ENCODE measurements at regions not wholly inside any gene's neighbourhood (a gene's known extent, or its start where the extent isn't known, plus 50 kb on each side); places are given as distances from the start of the nearest gene placed in this dataset.

- TF ChIP-seq REST (IDR thresholded peaks at IDR 0.05; ENCODE audit: low read depth, low read length) (no peak), MEF2B (IDR thresholded peaks at IDR 0.05; ENCODE audit: partially characterized antibody, poor library complexity, severe bottlenecking) (no peak), ASH2L (IDR thresholded peaks at IDR 0.05; ENCODE audit: borderline replicate concordance, low read depth) (no peak), SIN3A (IDR thresholded peaks at IDR 0.05; ENCODE audit: low read depth, low read length) (no peak), MEF2A (IDR thresholded peaks at IDR 0.05; ENCODE audit: insufficient read depth, low read depth, low read length) (no peak), JUND (IDR thresholded peaks at IDR 0.05; ENCODE audit: low read depth, low read length) (no peak), PKNOX1 (IDR thresholded peaks at IDR 0.05) (no peak), DPF2 (IDR thresholded peaks at IDR 0.05) (no peak), IKZF1 (conservative IDR thresholded peaks at IDR 0.05) (no peak), ZBTB4 (CRISPR knock-in tag; IDR thresholded peaks at IDR 0.05) (no peak), ZZZ3 (IDR thresholded peaks at IDR 0.05; ENCODE audit: control insufficient read depth, insufficient read length, low read depth) (no peak), TARDBP (IDR thresholded peaks at IDR 0.05; ENCODE audit: borderline replicate concordance) (no peak)
- TF ChIP-seq, protein P1, sequence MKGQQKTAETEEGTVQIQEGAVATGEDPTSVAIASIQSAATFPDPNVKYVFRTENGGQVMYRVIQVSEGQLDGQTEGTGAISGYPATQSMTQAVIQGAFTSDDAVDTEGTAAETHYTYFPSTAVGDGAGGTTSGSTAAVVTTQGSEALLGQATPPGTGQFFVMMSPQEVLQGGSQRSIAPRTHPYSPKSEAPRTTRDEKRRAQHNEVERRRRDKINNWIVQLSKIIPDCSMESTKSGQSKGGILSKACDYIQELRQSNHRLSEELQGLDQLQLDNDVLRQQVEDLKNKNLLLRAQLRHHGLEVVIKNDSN (IDR thresholded peaks at IDR 0.05; ENCODE audit: borderline replicate concordance, extremely low read length, insufficient read depth, low read depth, low read length): no peak
- TF ChIP-seq, protein P2, sequence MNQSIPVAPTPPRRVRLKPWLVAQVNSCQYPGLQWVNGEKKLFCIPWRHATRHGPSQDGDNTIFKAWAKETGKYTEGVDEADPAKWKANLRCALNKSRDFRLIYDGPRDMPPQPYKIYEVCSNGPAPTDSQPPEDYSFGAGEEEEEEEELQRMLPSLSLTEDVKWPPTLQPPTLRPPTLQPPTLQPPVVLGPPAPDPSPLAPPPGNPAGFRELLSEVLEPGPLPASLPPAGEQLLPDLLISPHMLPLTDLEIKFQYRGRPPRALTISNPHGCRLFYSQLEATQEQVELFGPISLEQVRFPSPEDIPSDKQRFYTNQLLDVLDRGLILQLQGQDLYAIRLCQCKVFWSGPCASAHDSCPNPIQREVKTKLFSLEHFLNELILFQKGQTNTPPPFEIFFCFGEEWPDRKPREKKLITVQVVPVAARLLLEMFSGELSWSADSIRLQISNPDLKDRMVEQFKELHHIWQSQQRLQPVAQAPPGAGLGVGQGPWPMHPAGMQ (IDR thresholded peaks at IDR 0.05; ENCODE audit: borderline replicate concordance): no peak
- TF ChIP-seq, protein P3, sequence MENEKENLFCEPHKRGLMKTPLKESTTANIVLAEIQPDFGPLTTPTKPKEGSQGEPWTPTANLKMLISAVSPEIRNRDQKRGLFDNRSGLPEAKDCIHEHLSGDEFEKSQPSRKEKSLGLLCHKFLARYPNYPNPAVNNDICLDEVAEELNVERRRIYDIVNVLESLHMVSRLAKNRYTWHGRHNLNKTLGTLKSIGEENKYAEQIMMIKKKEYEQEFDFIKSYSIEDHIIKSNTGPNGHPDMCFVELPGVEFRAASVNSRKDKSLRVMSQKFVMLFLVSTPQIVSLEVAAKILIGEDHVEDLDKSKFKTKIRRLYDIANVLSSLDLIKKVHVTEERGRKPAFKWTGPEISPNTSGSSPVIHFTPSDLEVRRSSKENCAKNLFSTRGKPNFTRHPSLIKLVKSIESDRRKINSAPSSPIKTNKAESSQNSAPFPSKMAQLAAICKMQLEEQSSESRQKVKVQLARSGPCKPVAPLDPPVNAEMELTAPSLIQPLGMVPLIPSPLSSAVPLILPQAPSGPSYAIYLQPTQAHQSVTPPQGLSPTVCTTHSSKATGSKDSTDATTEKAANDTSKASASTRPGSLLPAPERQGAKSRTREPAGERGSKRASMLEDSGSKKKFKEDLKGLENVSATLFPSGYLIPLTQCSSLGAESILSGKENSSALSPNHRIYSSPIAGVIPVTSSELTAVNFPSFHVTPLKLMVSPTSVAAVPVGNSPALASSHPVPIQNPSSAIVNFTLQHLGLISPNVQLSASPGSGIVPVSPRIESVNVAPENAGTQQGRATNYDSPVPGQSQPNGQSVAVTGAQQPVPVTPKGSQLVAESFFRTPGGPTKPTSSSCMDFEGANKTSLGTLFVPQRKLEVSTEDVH (IDR thresholded peaks at IDR 0.05; ENCODE audit: low read depth, partially characterized antibody): no peak
These were observed 119.3 kb upstream of the TCERG1L start (continued) for GRCh38 chr10:131430716-131431412.
